Nephron (organoid): ENCODE measurements at regions not wholly inside any gene's neighbourhood (a gene's known extent, or its start where the extent isn't known, plus 50 kb on each side); places are given as distances from the start of the nearest gene placed in this dataset.

ENCODE experiments used
- H3K27ac Mint-ChIP-seq, 3 experiments: 2 replicates each; pipeline ENCODE4 v1.8.0; 2020; ENCODE audit warnings: mixed read lengths in 3 of 3, mild to moderate bottlenecking in 2 of 3, moderate library complexity in 1 of 3
- H3K27me3 Mint-ChIP-seq: 2 replicates; pipeline ENCODE4 v1.8.0; 2021; ENCODE audit warnings: low read depth, mild to moderate bottlenecking, moderate library complexity, mixed read lengths
- H3K36me3 Mint-ChIP-seq: 2 replicates; pipeline ENCODE4 v1.8.0; 2020; ENCODE audit warnings: low read depth, mixed read lengths
- H3K4me1 Mint-ChIP-seq: 2 replicates; pipeline ENCODE4 v1.8.0; 2020; ENCODE audit warnings: mixed read lengths
- H3K4me3 Mint-ChIP-seq, 3 experiments: 2 replicates each; pipeline ENCODE4 v1.8.0; 2020; ENCODE audit warnings: mild to moderate bottlenecking in 3 of 3, mixed read lengths in 3 of 3, moderate library complexity in 2 of 3
- H3K9me3 Mint-ChIP-seq: 2 replicates; pipeline ENCODE4 v1.8.0; 2020; ENCODE audit warnings: mixed read lengths
- TF ChIP-seq, protein P1 (sequence below), 3 experiments: fragments of 200-600 bp; sonication (generic); IDR thresholded peaks; one replicate each; pipeline ENCODE4 v1.5.0; 2021; ENCODE audit warnings: antibody characterized with exemption in 3 of 3; ENCODE audit not compliant: unreplicated experiment in 3 of 3

DNA sequence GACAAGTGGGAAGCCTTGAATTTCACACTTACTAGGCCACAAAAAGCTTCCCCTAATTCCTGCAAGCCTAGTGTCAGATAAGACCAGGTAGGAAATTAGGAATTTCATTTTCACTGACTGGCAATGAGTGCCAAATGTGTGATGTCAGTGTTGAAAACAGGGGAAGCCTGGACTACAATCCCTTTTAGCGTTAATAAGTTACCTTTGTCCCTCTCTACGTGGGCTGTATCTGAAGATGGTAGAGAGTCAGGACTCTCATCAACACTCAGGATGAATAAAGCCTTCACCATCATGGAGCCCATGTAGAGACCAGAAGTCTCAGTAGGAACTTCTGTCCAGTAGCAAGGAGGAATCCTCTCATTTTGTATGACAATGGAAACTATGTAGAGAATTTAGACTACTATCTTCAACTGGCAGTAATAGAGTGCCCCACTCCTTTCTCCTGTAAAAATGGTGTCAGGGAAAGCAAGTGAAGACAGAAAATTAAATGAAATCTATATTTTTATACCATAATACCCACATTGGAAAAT lies 324.1 kb upstream of the KLHL1 start:
- no peaks in the 10 kb centered on the region for H3K4me1 Mint-ChIP-seq
- H3K27me3 Mint-ChIP-seq: no peaks in the 10 kb centered on the region
- no peak overlapping the region for H3K27ac Mint-ChIP-seq
- H3K9me3 Mint-ChIP-seq: no peaks in the 10 kb centered on the region
- TF ChIP-seq, protein P1, sequence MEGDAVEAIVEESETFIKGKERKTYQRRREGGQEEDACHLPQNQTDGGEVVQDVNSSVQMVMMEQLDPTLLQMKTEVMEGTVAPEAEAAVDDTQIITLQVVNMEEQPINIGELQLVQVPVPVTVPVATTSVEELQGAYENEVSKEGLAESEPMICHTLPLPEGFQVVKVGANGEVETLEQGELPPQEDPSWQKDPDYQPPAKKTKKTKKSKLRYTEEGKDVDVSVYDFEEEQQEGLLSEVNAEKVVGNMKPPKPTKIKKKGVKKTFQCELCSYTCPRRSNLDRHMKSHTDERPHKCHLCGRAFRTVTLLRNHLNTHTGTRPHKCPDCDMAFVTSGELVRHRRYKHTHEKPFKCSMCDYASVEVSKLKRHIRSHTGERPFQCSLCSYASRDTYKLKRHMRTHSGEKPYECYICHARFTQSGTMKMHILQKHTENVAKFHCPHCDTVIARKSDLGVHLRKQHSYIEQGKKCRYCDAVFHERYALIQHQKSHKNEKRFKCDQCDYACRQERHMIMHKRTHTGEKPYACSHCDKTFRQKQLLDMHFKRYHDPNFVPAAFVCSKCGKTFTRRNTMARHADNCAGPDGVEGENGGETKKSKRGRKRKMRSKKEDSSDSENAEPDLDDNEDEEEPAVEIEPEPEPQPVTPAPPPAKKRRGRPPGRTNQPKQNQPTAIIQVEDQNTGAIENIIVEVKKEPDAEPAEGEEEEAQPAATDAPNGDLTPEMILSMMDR (IDR thresholded peaks at IDR 0.05; ENCODE audit: unreplicated experiment in 3 of 3): no peak
- no peaks in the 10 kb centered on the region for H3K36me3 Mint-ChIP-seq
- no peak overlapping the region for H3K4me3 Mint-ChIP-seq

DNA sequence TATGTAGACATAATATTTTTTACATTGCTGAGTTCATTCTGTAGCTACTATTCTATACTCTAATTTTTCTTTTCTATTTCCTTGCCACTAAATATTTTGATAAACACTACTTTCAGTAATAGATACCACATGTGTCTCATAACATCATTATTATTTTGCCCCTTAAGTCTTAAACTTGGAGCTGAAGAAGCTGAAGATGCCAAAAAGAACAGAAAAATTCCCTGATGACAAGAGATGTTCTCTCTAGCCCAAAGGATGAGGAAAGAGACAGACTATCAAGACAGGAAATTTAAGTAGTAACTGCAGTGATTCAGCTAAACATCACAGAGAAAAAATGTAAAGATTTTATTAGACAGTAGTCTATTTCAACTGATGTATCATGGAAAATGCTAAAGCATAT lies 322.0 kb upstream of the KLHL1 start:
- no peaks in the 10 kb centered on the region for H3K9me3 Mint-ChIP-seq
- TF ChIP-seq, protein P1 (IDR thresholded peaks at IDR 0.05; ENCODE audit: unreplicated experiment in 3 of 3): no peak
- no peaks in the 10 kb centered on the region for H3K36me3 Mint-ChIP-seq
- no peaks in the 10 kb centered on the region for H3K27me3 Mint-ChIP-seq
- H3K4me3 Mint-ChIP-seq: no peak overlapping the region
- H3K4me1 Mint-ChIP-seq: no peaks in the 10 kb centered on the region
- no peak overlapping the region for H3K27ac Mint-ChIP-seq

DNA sequence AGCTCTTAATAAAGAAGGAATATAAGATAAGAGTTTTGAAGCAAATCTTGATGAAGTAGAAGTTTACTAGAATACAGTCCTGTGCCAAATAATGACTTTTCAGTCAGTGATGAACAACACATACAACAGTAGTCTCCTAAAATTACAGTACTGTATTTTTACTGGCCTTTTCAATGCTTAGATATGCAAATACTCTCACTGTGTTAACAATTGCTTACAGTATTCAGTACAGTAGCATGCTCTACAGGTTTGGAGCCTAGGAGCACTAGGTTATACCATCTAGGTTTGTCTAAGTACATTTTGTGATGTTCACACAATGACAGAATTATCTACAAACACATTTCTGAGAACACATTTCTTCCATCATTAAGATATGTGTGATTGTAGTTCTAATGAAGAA lies 316.7 kb upstream of the KLHL1 start:
- Mint-ChIP-seq H3K27me3 (no peaks in the 10 kb centered on the region), H3K4me1 (no peaks in the 10 kb centered on the region), H3K9me3 (no peaks in the 10 kb centered on the region), H3K36me3 (no peaks in the 10 kb centered on the region), H3K4me3 (no peak overlapping the region), H3K27ac (no peak overlapping the region)
- TF ChIP-seq, protein P1 (IDR thresholded peaks at IDR 0.05; ENCODE audit: unreplicated experiment in 3 of 3): no peak

DNA sequence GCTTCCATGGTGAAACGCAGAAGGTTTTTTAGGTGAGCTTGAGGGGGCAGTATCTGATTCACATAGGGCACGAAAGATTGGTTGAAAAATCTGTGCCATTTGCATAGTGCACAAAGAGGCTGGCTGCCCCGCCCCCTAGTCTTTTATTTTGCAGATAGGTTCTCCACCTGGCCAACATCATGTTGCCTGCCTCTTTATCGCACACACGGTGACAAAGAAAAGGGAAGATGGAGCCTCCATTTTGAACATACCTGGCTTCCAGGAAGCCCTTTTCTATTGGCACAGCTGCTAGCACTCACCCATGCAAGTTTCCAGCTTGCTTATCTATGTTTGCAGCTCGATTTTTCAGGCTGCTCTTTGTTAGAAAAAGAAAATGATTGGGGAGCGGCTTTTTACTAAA lies 316.2 kb upstream of the KLHL1 start:
- no peaks in the 10 kb centered on the region for H3K9me3 Mint-ChIP-seq

DNA sequence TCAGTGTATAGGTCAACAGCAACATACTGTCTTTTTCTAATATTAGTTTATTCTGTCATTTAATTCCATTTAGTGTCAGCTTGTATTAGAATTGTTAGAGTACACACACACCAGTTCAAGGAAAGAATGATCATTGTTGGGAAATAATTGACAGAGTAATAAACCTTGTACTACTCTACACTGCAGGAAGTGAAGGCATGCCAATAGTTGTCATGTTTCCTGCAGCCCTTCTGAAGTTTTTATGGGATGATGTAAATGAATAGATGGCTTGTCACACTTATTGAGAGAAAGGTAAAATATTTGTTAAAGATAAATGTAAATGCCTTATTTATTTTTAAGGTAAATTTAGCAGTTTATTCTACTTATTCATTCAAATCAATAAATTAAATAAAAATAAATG lies 306.9 kb upstream of the KLHL1 start:
- no peaks in the 10 kb centered on the region for H3K9me3 Mint-ChIP-seq
- peaks cover 4% of the 10 kb centered on the region for H3K27me3 Mint-ChIP-seq
- H3K36me3 Mint-ChIP-seq: no peaks in the 10 kb centered on the region
- H3K27ac Mint-ChIP-seq: no peak overlapping the region
- TF ChIP-seq, protein P1 (IDR thresholded peaks at IDR 0.05; ENCODE audit: unreplicated experiment in 3 of 3): no peak
- H3K4me1 Mint-ChIP-seq: no peaks in the 10 kb centered on the region
- no peak overlapping the region for H3K4me3 Mint-ChIP-seq

More for the DNA sequence above, 316.2 kb upstream of the KLHL1 start:
- H3K27me3 Mint-ChIP-seq: no peaks in the 10 kb centered on the region
- H3K27ac Mint-ChIP-seq: no peak overlapping the region
- no peaks in the 10 kb centered on the region for H3K4me1 Mint-ChIP-seq
- no peaks in the 10 kb centered on the region for H3K36me3 Mint-ChIP-seq
- TF ChIP-seq, protein P1 (IDR thresholded peaks at IDR 0.05; ENCODE audit: unreplicated experiment in 3 of 3): no peak
- H3K4me3 Mint-ChIP-seq: no peak overlapping the region

DNA sequence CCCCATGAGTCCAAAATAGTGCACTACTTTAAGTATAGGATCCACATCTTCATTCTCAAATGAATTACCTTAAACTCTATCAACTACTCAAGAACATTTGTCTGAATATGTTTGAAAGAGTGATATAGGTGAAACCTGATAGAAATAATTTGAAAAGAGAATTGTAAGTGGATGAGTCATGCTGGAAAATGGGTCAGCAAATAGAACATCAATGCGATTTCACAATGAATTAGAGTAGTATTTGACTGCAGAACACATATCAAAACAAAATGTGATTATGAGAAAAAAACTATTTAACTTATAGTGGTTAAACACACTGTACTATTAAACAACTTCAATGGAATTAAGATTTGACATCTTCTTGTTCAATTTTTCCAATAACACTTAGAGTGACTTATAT lies 300.6 kb upstream of the KLHL1 start:
- Mint-ChIP-seq H3K4me3 (no peak overlapping the region), H3K9me3 (no peaks in the 10 kb centered on the region), H3K36me3 (no peaks in the 10 kb centered on the region), H3K4me1 (no peaks in the 10 kb centered on the region), H3K27me3 (peaks cover 3% of the 10 kb centered on the region), H3K27ac (no peak overlapping the region)
- TF ChIP-seq, protein P1 (IDR thresholded peaks at IDR 0.05; ENCODE audit: unreplicated experiment in 3 of 3): no peak
